ENCODE measurements at regions not wholly inside any gene's neighbourhood (a gene's known extent, or its start where the extent isn't known, plus 50 kb on each side); places are given as distances from the start of the nearest gene placed in this dataset.

- TF ChIP-seq POLR2A (IDR thresholded peaks at IDR 0.05) = no peak
- no peak for TF ChIP-seq CTCF (IDR thresholded peaks at IDR 0.05)
These were observed 92.7 kb upstream of the NBEA start for GRCh38 chr13:34849406-34849805.

Measured in thyroid gland (tissue), 4 donors.